ENCODE measurements at regions not wholly inside any gene's neighbourhood (a gene's known extent, or its start where the extent isn't known, plus 50 kb on each side); places are given as distances from the start of the nearest gene placed in this dataset.

DNA sequence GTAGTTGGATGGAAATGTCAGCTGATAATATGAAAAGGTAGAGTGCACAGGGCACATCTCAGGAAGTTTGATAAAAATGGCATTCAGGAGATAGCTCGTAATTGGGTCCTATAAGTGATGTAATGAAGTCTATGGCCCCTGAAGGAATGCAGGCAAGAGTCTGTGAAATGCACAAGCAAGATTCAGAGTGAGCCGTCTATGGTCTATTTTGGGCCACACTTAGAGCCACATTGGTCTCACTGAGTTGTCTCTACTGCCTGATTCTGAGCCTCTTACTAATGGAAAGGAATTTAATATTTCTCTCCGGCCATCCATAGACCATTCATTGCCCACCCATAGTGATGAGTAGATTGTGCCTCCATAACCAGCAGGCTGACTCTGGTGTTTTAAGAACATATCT lies 111.3 kb upstream of the KCNN2 start:
- DNase-seq (ENCODE audit: low spot score): no peak

DNA sequence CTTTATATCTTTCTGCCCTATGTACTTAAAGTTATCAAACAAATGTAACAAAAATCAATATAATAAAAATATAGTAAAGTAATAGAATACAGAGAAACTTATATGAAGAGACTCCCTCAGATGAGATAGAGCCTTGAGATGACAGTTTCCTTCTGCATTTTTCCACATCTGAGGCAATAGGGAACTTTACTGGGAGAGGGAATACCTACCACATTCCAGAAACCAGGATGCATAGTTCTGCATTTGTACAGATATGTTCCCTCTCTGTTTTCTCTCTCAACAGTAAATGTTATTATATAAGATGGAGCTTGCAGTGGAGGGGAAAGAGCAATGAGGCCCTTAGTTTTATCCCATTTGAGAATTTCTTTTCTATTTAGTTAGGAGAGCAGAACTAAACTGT lies 109.6 kb upstream of the KCNN2 start:
- DNase-seq (ENCODE audit: low spot score): no peak

DNA sequence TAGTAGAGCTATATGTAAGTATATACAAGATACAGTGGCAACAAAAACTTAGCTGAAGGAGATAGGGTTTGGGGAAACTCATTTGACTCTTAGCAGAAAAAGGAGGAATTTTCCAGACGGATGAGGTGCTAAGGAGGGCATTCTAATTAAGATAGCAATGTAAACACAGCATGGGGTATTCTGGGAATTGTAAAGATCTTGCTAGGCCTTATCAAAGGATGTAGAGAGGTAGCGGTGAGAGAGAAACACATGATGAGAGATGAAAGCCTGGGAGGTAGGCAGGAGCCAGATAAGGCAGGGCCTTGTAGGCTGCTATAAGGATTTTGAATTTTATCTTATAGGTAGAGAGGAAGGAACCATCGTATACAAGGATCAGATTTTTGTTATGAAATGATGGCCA lies 106.6 kb upstream of the KCNN2 start:
- no peak for DNase-seq (ENCODE audit: low spot score)

DNA sequence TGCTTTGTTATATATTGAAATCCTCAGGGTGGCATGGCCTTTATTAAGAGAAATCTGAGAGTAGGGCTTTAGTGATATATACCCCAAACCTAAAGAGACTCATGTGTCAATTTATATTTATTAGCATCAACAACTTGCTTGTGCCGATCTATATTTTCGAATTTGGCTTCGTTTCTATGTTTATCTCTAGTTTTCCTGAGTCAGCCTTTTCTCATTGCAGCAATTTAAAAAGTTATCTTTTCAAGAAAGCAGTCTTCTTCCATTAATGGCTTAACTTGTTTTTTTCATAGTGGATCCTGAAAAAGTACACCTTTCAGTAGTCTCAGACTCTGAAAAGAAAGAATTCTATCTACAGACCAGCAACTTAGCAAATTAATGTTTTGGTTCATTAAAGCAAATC lies 99.9 kb upstream of the KCNN2 start:
- no peak for DNase-seq (ENCODE audit: low spot score)

DNA sequence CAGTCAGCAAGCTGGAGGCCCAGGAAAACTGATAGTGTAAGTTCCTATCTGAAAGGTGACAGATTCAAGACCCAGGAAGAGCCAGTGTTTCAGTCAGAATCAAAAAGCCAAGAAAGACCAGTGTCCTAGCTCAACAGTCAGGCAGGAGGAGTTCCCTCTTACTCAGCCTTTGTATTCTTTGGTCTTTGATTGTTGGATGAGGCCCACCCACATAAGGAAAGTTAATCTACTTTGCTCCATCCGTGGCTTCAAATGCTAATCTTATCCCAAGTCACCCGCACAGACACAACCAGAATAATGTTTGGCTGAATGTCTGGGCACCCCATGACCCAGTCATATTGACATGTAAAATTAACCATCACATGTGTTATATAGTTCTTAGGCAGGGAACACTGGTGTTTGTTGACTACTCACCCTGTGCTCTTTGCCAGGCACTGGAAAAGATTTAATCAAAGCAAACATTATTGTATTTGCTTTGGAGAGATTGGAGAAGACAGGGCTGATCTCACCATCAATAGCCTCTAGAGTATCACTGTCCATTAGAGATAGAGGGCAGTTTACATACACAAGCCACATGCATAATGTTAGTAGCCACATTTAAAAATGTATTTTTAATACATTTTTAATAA lies 96.3 kb upstream of the KCNN2 start:
- DNase-seq (ENCODE audit: low spot score): no peak

DNA sequence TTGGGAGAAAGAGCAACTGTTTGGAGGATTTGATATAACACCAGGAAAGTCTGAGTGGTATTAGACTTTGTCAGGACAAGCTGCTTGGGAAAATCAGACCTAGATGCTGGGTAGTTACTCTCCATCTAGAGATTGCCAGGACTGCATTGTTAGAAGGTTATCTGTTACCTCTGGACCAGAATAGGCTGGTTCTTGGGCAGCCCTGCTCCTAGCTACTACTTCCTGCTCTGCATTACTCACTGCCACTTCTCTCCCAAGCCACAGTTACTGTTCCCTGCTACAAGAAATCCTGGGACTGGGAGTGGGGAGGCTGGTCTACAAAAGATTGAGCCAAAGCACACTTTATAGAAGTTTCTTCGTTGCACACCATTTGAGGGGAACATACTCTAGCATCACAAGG lies 95.5 kb upstream of the KCNN2 start:
- DNase-seq (ENCODE audit: low spot score): no peak

DNA sequence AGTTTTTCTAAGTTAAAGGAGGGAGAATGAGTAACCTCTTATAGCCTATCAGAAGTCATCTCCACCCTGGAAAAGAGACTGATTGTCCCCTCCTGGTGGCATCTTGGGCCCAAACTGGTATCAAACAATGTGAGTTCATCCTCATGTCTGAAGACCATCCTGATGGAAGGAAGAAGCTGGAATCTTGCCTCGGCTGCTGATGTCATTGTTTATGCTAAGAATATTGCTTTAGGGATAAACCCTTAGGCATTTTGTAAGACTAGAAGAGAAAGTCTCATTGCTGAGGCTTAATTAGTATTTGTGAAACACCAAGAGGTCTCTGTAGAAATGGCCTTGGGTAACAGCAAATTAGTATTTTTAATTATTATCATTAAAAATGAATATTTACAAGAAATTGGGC lies 65.7 kb upstream of the KCNN2 start:
- DNase-seq (ENCODE audit: low spot score): no peak

DNA sequence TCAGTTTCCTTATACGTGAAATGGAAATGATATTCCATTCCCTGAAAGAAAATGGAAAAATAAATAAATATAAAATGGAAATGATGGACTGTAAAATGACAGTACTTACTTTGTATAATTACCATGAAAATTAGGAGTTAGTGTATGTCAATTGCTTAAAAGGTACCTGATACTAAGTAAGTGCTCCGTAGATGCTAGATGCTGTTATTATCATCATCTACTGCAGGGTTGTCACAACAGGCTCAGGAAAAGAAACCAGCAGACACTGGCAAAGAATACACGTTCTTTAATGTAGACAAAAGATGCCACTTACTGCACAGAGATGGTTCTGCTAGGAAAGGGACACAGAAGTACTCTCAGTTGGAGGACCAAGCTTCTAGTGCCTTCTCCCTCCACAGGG lies 64.0 kb upstream of the KCNN2 start:
- DNase-seq (ENCODE audit: low spot score): no peak

DNA sequence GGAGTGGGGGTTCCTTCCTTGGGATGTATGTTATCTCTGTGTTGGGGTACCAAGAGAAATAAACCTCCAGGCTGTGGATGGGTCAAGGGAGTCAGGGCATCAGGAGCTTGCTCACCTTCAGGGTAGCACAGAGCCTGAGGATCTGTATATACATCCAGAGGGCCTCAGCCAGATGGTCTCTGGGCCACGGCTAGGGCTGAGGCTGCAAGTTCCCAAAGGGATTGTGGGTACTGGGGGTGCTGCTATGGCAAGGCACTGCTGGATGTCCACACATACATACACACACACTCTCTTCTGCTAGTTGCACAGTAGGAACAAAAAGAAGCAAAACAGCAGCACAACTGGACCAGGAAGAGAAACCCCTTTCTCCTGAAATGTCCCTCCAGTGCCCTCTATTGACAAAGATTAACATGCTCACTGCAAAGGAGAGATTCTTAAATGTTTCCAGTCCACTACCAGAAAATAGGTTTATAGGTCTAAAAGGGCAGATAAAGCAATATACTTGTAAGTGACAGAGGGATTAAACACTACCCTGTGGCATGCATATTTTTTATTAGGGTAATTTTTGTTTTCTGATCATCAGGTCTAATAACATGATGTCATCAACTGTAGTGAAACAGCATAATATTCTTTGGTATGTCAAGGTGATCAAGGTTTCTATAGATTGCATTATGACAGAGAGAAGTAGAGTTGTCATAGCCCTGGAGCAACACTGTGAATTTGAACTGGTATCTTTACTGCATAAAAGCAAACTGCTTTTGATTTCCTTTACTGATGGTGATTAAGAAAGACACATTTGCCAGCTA lies 56.3 kb upstream of the KCNN2 start:
- DNase-seq (ENCODE audit: low spot score): no peak

DNA sequence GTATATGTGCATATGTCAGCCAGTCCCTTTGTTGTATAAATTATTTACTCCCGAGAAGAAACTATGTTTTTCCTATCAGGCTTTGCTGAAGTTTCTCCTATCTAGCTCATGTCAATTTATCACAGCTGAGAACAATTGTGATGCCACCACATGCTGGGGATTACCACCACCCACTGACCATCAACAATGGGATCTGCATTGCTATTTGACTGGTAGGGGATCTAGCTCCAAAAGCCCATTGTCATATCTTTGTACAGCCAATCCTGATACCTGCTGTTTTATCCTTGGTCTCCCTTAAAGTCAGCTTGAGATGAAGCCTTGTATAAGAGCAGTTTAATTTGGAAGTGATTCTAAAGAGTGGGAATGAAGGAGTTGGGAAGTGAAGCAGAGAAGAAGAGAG lies 53.9 kb upstream of the KCNN2 start:
- DNase-seq (ENCODE audit: low spot score): no peak

DNA sequence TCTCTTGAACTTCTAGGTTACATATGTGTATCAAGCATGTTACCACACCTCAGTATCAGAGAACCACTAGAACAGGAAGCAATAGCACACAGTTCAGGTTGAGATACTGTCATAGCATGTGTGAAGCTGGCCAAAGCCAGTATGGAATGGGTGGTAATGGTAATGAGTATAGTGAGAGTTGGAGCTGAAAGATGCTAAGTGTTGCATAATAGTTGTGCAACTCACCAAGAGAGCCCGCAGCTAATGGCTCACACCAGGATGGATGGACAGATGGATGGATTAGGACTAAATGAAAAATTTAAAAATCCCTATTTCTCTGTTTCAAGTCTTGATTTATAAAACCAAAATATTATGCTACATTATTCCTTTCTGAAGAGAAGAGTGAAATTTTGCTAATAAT lies 53.4 kb upstream of the KCNN2 start:
- no peak for DNase-seq (ENCODE audit: low spot score)

DNA sequence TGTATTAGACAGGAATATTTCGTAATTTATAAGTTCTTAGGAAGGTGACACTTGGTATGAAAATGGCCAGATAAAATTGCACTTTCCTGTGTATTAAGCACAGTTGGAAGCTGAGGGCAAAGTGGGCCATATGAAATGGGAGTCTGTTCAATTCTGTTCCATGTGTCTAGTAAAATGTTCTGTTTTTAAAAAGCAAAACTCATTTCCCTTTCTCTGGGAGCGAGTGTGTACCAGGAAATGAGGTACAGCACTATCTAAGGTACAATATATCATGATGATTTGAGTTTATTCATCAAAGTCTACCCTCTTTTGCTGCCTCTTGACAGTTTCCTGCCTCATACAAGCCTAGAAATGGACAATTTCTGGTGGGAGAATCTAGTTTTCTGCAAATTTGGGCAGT lies 51.2 kb upstream of the KCNN2 start:
- no peak for DNase-seq (ENCODE audit: low spot score)

DNA sequence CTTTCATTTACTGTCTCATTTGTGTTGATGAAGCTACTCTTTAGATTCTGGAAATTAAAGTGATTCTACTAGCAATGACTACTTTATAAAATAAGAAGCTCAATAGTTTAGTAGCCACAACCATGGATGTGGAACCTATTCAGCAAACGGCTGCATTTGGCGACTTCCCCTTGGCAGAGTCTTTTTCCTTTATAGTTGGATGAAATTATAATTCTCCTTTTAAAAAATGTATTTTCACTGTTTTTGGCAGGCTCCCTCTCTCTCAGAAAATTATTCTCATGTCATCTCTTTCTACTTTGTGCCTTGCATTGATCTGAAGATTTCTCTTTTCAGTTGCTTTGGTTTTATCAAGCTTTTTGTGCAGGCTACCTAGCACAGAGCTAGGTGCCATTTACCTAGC lies 50.6 kb upstream of the KCNN2 start:
- no peak for DNase-seq (ENCODE audit: low spot score)

DNA sequence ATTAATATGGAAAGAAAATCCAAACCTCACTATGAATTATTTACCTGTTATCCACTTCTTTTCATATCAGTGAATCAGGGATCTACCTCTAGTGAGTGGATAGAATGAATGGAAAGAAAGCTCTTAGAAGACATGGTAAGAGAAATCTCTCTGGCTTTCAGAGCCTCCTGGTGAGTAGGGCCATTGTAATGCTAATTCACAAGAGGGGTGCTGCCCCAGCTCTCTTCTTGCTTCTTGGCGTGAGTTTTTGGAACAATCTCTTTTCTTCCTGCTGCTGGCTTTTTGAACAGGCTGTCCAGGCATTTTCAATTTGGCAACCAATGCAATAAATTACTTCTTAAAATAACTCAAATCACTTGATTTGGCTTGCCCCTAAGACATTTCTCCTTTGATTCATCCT lies 49.9 kb upstream of the KCNN2 start:
- no peak for DNase-seq (ENCODE audit: low spot score)
